Stimulated activated CD8-positive, alpha-beta memory T cell treated with anti-CD3 and anti-CD28 coated beads, Interleukin-15, amount 100 ng/mL, for 48 hours (primary cell): ENCODE measurements at regions not wholly inside any gene's neighbourhood (a gene's known extent, or its start where the extent isn't known, plus 50 kb on each side); places are given as distances from the start of the nearest gene placed in this dataset.
"Not testable (repeated sequence)": the region's sequence is repeated elsewhere in the genome, so short reads cannot be mapped to it uniquely, and the experiment has no call there.

Experiments used
- DNase-seq, 2 donors: peaks; one replicate each; pipeline ENCODE4 v3.0.0-alpha.2; 2020; ENCODE audit warnings: low read depth in 2 of 2

GRCh38 chr5:167029488-167029887, 1262.0 kb upstream of the WWC1 start:
- no peak for DNase-seq

DNA sequence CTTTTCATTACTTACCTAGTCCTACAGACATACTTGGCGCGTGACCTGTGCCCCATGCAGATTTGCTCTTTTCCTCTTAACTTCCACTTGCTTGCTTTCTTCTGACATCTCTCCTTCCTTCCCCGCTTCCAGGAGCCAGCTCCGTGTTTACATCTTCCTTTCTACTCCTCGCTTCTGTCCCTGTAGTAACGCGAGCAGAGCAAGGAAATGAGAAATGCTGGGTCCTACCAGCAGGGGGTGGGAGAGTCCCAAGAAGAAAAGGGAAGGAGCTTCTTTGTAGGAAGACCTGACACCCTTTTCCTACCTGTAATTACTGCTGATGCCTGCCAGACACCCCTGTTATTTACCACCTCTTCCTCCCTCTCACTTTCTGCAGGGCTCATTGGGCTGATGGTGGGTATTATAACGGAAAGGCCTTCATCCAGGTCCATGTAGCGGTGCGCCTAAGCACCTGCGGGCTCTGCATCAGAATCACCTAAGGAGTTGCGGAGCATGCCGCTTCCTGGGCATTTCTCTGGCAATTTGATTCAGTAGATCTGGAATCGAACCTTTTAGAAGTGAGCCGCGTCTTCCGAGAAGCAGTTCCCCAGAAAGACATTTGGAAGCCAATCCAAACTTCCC, 1260.8 kb upstream of the WWC1 start:
- no peak for DNase-seq

- DNase-seq: no peak
Measured at GRCh38 chr5:167036585-167036984, 1254.9 kb upstream of the WWC1 start.

DNA sequence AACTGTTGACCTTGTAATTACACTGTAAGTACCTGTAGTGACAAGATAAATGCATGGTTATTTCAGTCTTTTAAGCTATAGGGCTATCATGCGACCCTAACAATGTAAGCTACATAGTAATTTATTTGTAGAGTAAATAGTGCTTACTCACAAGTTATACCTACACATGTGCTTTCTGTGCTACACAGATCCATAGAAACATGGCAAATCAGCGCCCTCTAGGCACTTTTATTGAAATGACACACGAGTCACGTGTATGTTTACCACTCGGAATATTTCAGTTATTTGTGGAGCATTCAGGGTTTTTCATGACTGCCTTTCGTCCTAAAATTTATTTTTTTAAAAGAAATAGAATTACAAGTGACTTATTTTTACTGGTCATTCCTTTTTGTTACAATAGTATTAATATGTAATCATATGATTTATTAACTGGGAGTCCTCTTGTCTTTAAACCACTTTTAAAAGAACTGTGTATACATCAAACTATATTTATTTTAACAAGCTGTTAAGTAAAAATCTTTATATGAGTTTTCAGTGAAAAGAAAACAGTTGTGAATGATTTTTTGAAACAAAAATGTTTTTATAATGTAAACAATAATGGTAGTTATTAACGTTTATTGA, 1242.3 kb upstream of the WWC1 start:
- DNase-seq: no peak

GRCh38 chr5:167049771-167050567, 1241.5 kb upstream of the WWC1 start:
- no peak for DNase-seq

DNA sequence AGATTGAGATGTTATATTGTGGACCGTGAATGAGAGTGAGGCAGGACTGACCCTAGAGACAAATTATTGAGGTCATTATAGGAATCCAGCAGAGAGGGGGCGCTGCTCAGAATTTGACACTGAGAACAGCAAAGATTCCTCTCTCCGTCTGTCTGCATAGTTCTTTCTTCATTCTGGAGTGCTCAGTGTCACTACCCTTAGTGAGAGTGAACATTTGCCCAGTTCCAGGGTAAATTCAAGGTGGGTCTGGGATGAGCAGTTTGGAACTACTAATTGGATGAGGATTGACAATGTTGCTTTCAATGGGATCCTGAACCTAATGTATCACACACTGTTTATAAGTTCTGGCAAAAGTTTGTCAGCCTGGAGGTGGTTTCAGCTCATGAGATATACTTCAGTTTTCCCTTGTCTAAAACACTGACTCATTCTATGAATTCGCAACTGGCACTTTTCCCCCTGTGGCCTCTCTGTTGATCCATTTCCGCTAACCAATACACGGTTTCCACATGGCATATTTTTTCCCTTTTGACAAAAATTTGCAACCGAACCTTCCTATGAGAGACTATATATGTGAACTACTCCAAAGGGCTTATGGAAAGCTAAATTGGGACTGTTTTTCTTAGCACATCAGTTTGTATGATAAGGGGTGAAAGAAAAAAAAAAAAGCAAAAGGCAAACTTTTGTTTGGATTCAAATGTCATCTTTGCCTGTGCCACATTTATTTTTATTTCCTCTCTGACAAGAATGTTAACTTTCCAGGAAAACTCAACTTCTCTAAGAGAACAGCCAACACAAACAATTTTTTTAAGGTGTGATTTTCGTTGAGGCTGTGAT, 1240.7 kb upstream of the WWC1 start:
- no peak for DNase-seq

DNA sequence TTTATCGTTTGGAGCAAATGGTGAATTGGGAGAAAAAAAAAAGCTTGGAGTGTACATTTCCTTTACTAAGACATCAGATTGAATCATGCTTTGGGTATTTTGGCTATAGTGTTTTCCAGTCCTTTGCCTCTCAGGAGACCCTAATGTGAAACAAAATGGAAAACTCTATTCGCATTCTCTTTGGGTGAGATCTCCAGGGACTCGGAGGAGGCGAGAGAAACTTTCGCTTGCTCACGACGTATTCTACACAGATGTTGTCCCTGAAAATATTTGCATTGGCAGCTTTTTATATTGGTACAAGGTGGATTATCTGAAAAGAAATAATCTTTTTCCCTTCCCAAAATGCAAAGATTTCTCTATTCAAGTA, 1240.1 kb upstream of the WWC1 start:
- no peak for DNase-seq

DNA sequence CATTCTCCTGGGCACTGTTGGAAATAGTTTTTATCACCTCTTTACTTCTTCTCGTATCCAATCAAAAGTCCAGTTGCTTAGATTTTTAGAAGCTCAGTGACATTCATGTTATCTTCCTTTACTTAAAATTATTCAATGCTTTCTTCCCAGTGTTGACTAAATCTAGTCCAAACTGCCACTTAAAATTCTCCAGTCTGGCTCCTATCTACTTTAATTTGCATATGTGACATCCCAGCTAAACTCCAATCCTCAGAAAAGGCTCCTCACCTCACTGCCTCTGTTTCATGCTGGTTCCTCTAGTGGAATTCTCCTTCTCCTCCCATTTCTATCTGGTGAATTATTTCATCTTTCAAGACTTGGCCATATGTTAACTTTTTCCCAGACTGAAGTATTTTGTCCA, 1238.7 kb upstream of the WWC1 start:
- DNase-seq: no peak

GRCh38 chr5:167057665-167058064, 1233.8 kb upstream of the WWC1 start:
- DNase-seq: no peak

DNA sequence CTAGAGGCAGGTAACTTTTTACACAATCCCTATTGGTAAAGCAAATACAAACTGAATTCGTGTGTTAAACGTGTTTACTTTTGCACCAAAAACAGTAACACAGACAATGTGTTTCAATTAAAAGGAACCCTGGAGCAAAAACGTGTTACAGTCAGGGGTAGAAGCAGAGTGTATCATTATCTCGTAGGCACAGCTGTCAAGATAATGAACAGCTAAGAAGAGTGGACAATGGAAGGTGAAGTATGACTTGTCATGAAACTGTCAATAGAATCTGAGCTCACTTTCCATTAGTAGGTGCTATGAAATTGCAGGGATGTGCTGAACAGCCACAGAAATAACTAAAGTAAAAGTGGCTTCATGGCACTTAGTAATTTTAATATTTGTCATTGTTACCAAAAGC, 1229.8 kb upstream of the WWC1 start:
- DNase-seq: no peak

GRCh38 chr5:167063116-167063515, 1228.3 kb upstream of the WWC1 start:
- DNase-seq: no peak

GRCh38 chr5:167063788-167064187, 1227.7 kb upstream of the WWC1 start:
- DNase-seq: no peak

DNA sequence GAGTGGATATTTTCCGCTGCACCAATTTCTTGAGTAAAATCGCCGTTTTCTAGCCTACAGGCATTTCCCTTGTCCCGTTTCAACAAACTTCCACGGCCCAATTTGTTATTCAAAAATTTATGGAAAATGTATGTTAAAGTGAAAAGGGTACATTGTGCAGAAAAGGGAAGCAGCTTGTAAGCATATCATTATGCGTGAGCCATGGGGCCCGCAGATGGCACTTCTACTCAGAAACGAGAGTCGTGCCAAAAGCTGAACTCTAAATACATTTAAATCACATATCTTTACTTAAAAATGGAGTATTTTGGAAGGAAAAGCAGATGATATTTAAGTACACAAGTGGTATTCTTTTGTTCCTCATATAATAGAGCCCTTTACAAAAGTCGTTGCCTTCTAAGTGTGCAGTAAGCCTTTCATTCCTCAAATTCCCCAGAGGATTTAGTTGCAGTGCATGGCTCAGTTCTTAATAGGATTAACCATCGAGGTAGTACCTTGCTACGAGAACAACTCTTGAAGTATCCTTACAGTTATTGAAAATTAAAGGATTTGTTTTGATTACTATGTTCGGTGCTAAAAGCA, 1227.2 kb upstream of the WWC1 start:
- no peak for DNase-seq

- no peak for DNase-seq
Measured at GRCh38 chr5:167065794-167066193, 1225.7 kb upstream of the WWC1 start.

- no peak for DNase-seq
Measured at GRCh38 chr5:167071981-167072610, 1219.3 kb upstream of the WWC1 start.

GRCh38 chr5:167081561-167081960, 1209.9 kb upstream of the WWC1 start:
- DNase-seq: no peak

DNA sequence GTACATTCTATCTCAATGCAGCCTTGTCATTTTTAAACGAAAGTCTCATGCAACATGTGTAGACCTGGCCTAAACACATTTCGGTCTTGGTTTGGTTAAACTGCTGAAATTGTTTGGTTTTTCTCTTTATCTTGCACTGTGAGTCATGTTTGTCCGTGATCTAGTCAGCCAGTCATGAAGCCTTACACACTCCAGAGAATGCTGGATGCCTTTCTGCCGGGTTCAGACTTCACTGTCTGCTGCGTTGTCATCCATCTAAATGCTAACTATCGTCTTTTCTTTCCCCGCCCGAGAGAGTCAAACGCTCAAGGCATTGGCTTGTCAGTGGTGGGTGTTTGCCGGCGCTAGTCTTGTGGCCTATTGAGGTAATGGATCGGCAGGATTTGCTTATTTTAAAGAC, 1194.6 kb upstream of the WWC1 start:
- no peak for DNase-seq

DNA sequence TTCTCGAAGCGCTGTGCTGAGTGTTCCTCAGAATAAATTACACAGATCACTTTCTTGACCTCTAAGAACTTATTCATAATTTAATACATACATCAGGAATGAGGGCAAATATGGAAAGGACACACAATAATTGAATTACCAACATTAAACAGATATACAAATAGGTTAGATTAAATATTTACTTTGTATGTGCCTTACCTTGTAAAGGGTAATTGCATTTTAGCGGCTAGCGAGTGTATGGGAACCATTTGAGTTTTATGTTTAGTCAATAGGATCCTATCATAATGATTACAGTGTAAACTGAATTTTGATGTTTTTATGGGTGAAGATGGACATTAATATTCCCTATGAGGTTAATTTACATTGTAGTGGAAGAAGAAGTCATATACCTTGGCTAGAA, 1187.1 kb upstream of the WWC1 start:
- DNase-seq: no peak

DNA sequence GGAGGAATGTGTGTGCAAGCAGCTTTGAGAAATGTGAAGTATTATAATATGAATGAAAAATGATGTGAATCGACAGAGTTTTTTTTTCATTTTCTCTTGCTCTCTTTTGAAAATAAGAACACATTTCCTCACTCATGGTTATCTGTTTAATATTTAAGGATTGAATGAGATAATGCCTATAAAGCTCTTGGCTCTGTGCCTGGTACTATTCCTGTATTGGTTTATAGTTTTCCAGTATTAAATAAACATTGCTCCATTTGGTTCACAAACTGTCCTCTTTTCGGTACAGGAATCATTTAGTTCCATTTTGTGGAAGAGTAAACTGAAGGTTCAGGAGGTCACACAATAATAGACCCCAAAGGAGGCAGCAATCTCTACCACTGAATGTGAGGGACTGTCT, 1185.5 kb upstream of the WWC1 start:
- DNase-seq: no peak

GRCh38 chr5:167107684-167108083, 1183.8 kb upstream of the WWC1 start:
- no peak for DNase-seq

DNA sequence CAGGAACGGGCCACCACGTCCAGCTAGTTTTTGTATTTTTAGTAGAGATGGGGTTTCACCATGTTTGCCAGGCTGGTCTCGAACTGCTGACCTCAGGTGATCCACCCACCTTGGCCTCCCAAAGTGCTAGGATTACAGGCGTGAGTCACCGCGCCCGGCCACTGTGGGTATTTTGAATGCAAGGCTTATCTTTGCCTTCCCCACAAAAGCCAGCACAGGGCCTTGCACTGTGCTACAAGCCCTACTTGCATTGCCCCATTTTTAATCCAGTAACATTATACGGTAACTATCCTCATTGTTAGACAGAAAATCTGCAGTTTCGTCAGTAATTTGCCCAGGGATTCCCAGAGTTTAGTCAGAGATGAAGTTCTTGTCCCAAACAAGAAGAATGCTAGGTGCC, 1183.2 kb upstream of the WWC1 start:
- not testable (repeated sequence) for DNase-seq

DNA sequence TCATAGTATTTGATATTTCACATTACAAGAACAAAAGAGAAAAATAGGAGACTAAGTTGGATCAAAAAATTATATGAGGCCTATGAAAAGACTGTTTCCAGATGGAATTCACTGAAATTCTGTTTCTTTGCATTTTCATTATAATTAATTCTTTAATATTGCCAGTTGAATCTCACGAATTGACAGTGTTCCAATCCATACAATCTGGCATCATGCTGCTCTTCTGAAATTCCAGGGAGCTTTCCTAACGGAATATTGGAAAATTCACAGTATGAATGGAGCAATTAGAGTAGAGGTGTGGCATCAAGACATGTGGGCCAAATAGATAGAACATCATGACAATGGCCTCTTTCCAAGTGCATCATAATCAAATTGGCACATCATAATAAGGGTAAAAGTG, 1178.9 kb upstream of the WWC1 start:
- DNase-seq: no peak
